ENCODE measurements at regions not wholly inside any gene's neighbourhood (a gene's known extent, or its start where the extent isn't known, plus 50 kb on each side); places are given as distances from the start of the nearest gene placed in this dataset.

DNA sequence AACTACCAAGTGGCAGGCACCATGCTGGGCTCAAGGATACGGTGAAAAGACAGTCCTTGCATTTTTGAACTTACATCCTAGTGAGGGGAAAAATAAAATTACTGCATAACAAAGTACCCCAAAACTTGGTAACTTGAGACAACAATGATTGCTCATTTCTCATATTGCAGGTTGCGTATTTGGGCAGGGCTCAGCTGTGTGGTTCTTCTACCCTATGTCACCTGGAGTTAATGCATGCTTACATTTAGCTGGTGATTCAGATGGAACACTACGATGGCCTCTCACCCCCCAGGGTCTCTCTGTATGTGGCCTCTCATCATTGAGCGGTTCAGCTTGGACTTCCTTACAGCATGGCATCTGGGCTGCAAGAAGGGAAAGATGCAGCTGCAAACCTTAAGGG, 60.7 kb upstream of the RBM19 start:
- TF ChIP-seq CHD1 (IDR thresholded peaks at IDR 0.05; ENCODE audit: low read depth, low read length) = no peak
- no peak for TF ChIP-seq ZNF217 (IDR thresholded peaks at IDR 0.05)
- no peak for TF ChIP-seq NBN (IDR thresholded peaks at IDR 0.05)
- no peak for TF ChIP-seq SREBF2 (IDR thresholded peaks at IDR 0.05; ENCODE audit: low read length)
- no peak for TF ChIP-seq MXI1 (IDR thresholded peaks at IDR 0.05; ENCODE audit: low read depth, low read length)
- no peak for TF ChIP-seq GABPA (IDR thresholded peaks at IDR 0.05; ENCODE audit: low read depth)
- TF ChIP-seq ZZZ3 (IDR thresholded peaks at IDR 0.05; ENCODE audit: control insufficient read depth, insufficient read length, low read depth) = no peak
- TF ChIP-seq, protein P1, sequence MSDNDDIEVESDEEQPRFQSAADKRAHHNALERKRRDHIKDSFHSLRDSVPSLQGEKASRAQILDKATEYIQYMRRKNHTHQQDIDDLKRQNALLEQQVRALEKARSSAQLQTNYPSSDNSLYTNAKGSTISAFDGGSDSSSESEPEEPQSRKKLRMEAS (IDR thresholded peaks at IDR 0.05; ENCODE audit: low read depth, low read length) = no peak
- TF ChIP-seq, protein P2, sequence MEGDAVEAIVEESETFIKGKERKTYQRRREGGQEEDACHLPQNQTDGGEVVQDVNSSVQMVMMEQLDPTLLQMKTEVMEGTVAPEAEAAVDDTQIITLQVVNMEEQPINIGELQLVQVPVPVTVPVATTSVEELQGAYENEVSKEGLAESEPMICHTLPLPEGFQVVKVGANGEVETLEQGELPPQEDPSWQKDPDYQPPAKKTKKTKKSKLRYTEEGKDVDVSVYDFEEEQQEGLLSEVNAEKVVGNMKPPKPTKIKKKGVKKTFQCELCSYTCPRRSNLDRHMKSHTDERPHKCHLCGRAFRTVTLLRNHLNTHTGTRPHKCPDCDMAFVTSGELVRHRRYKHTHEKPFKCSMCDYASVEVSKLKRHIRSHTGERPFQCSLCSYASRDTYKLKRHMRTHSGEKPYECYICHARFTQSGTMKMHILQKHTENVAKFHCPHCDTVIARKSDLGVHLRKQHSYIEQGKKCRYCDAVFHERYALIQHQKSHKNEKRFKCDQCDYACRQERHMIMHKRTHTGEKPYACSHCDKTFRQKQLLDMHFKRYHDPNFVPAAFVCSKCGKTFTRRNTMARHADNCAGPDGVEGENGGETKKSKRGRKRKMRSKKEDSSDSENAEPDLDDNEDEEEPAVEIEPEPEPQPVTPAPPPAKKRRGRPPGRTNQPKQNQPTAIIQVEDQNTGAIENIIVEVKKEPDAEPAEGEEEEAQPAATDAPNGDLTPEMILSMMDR (IDR thresholded peaks at IDR 0.05 in 2 of 3, conservative IDR thresholded peaks at IDR 0.05 in 1 of 3; ENCODE audit: control insufficient read depth in 2 of 3, extremely low read depth in 1 of 3, insufficient read depth in 1 of 3, low read depth in 3 of 3, low read length in 3 of 3) = no peak
- no peak for TF ChIP-seq LARP7 (IDR thresholded peaks at IDR 0.05)
- TF ChIP-seq EP300 (IDR thresholded peaks at IDR 0.05; ENCODE audit: borderline replicate concordance in 1 of 2, control insufficient read depth in 1 of 2, low read depth in 2 of 2, low read length in 2 of 2) = no peak
- no peak for TF ChIP-seq PML (IDR thresholded peaks at IDR 0.05; ENCODE audit: low read length)
- no peak for TF ChIP-seq EGR1 (IDR thresholded peaks at IDR 0.05; ENCODE audit: borderline replicate concordance in 1 of 2, low read depth in 2 of 2, low read length in 2 of 2)

Measured in GM12878 (cell line).